Neural cell (in vitro differentiated cells): ENCODE measurements at regions not wholly inside any gene's neighbourhood (a gene's known extent, or its start where the extent isn't known, plus 50 kb on each side); places are given as distances from the start of the nearest gene placed in this dataset.

Experiments
- H2AFZ ChIP-seq: fragments of 200-600, 300-800 bp; sonication (generic), shearing (Covaris generic); 2 replicates; pipeline ENCODE4 v1.6.0; 2014; ENCODE audit warnings: low read depth, mild to moderate bottlenecking, antibody characterized with exemption, low read length, moderate library complexity
- H3F3A ChIP-seq: fragments of 200-600 bp; shearing (Covaris generic); 2 replicates; pipeline ENCODE4 v1.6.1; 2016; ENCODE audit warnings: mild to moderate bottlenecking, moderate library complexity, mixed read lengths, antibody characterized with exemption, low read length; ENCODE audit not compliant: insufficient read depth, poor library complexity, severe bottlenecking
- H3K27ac ChIP-seq: fragments of 200-600, 300-800 bp; sonication (generic), shearing (Covaris generic); 2 replicates; pipeline ENCODE4 v1.5.1; 2014; ENCODE audit warnings: mild to moderate bottlenecking, low read length, moderate library complexity
- H3K27me3 ChIP-seq: fragments of 300-800, 200-600 bp; sonication (generic), shearing (Covaris generic); 2 replicates; pipeline ENCODE4 v1.6.0; 2014; ENCODE audit warnings: mild to moderate bottlenecking, low read depth, low read length, moderate library complexity; ENCODE audit not compliant: insufficient read depth
- H3K36me3 ChIP-seq: fragments of 300-800, 200-600 bp; sonication (generic), shearing (Covaris generic); 2 replicates; pipeline ENCODE4 v1.5.1; 2014; ENCODE audit warnings: mild to moderate bottlenecking, antibody characterized with exemption, low read length, moderate library complexity; ENCODE audit not compliant: insufficient read depth
- H3K4me2 ChIP-seq: fragments of 300-800, 200-600 bp; sonication (generic), shearing (Covaris generic); 2 replicates; pipeline ENCODE4 v1.6.0; 2014; ENCODE audit warnings: mild to moderate bottlenecking, low read length
- H3K4me3 ChIP-seq: fragments of 300-800, 200-600 bp; sonication (generic), shearing (Covaris generic); 2 replicates; pipeline ENCODE4 v1.5.1; 2014; ENCODE audit warnings: mild to moderate bottlenecking, low read length, moderate library complexity
- H3K79me2 ChIP-seq: fragments of 200-600 bp; shearing (Covaris generic); replicated peaks from 2 replicates; pipeline ENCODE4 v1.6.0; 2014; ENCODE audit warnings: mild to moderate bottlenecking, low read length, moderate library complexity; ENCODE audit not compliant: insufficient read depth
- H3K9ac ChIP-seq: fragments of 300-800, 200-600 bp; sonication (generic), shearing (Covaris generic); 2 replicates; pipeline ENCODE4 v1.6.1; 2016; ENCODE audit warnings: mild to moderate bottlenecking, low read length, mixed read lengths
- H3K9me2 ChIP-seq: fragments of 200-600 bp; shearing (Covaris generic); 2 replicates; pipeline ENCODE4 v1.6.1; 2016; ENCODE audit warnings: mild to moderate bottlenecking, low read length, mixed read lengths; ENCODE audit not compliant: insufficient read depth
- H3K9me3 ChIP-seq: fragments of 200-600, 300-800 bp; sonication (generic), shearing (Covaris generic); 2 replicates; pipeline ENCODE4 v1.6.1; 2016; ENCODE audit warnings: mild to moderate bottlenecking, mixed run types, low read length, moderate library complexity, mixed read lengths
- H4K20me1 ChIP-seq: fragments of 200-600 bp; shearing (Covaris generic); 2 replicates; pipeline ENCODE4 v1.6.1; 2016; ENCODE audit warnings: mild to moderate bottlenecking, mixed run types; ENCODE audit not compliant: insufficient read depth
- EP300 ChIP-seq: fragments of 450-650 bp; conservative IDR thresholded peaks from 2 replicates; pipeline ENCODE4 v1.6.1; 2014; ENCODE audit warnings: antibody characterized with exemption, mild to moderate bottlenecking, moderate library complexity; ENCODE audit not compliant: poor library complexity, severe bottlenecking
- EZH2 ChIP-seq: fragments of 200-600, 300-800 bp; shearing (Covaris generic), sonication (generic); IDR thresholded peaks from 2 replicates; pipeline ENCODE4 v1.6.1; 2014; ENCODE audit warnings: antibody characterized with exemption, low read length, borderline replicate concordance, mild to moderate bottlenecking; ENCODE audit not compliant: insufficient read depth, poor library complexity, severe bottlenecking
- MXI1 ChIP-seq: fragments of 450-650 bp; conservative IDR thresholded peaks from 2 replicates; pipeline ENCODE4 v1.6.1; 2014; ENCODE audit warnings: antibody characterized with exemption, mild to moderate bottlenecking; ENCODE audit not compliant: poor library complexity, severe bottlenecking
- POLR2AphosphoS5 ChIP-seq: IDR thresholded peaks from 2 replicates; pipeline ENCODE4 v1.6.1; 2012
- RAD21 ChIP-seq: fragments of 450-650 bp; conservative IDR thresholded peaks from 2 replicates; pipeline ENCODE4 v1.6.1; 2014; ENCODE audit warnings: antibody characterized with exemption, mild to moderate bottlenecking, moderate library complexity
- SMC3 ChIP-seq: fragments of 450-650 bp; conservative IDR thresholded peaks from 2 replicates; pipeline ENCODE4 v1.6.1; 2014; ENCODE audit warnings: antibody characterized with exemption, mild to moderate bottlenecking, moderate library complexity; ENCODE audit not compliant: poor library complexity
- TAF1 ChIP-seq: IDR thresholded peaks from 2 replicates; pipeline ENCODE4 v1.6.1; 2012; ENCODE audit warnings: low read depth
- TF ChIP-seq, protein P1 (sequence below): fragments of 450-650 bp; IDR thresholded peaks from 2 replicates; pipeline ENCODE4 v1.5.1; 2014; ENCODE audit warnings: antibody characterized with exemption, mild to moderate bottlenecking, moderate library complexity; ENCODE audit not compliant: poor library complexity, severe bottlenecking
- TF ChIP-seq, protein P2 (sequence below): IDR thresholded peaks from 2 replicates; pipeline ENCODE4 v1.6.1; 2012; ENCODE audit warnings: borderline replicate concordance

- H2AFZ ChIP-seq: no peak overlapping the region
- TF ChIP-seq, protein P1, sequence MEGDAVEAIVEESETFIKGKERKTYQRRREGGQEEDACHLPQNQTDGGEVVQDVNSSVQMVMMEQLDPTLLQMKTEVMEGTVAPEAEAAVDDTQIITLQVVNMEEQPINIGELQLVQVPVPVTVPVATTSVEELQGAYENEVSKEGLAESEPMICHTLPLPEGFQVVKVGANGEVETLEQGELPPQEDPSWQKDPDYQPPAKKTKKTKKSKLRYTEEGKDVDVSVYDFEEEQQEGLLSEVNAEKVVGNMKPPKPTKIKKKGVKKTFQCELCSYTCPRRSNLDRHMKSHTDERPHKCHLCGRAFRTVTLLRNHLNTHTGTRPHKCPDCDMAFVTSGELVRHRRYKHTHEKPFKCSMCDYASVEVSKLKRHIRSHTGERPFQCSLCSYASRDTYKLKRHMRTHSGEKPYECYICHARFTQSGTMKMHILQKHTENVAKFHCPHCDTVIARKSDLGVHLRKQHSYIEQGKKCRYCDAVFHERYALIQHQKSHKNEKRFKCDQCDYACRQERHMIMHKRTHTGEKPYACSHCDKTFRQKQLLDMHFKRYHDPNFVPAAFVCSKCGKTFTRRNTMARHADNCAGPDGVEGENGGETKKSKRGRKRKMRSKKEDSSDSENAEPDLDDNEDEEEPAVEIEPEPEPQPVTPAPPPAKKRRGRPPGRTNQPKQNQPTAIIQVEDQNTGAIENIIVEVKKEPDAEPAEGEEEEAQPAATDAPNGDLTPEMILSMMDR: no peak
- TF ChIP-seq EZH2: no peak
Measured at GRCh38 chr1:99525331-99525730, 120.6 kb upstream of the PALMD start.

DNA sequence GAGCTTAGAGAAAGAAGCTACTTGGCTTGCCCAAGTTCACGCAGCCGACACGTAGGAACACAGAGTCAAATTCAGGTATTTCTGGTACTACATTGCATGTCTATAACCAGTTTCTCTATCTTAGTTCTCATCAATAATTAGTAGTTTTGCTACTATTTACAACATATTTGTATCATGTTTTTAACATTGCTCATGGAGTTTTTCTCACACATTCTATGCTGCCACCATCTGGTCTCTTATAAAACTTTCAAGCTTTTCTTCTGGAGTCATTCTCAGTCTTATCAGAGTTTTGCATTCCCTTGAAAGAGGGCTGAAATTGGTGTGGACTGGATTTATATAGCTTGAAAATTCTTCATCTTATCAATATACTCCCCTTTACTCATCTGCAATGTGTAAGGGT, 118.8 kb upstream of the PALMD start:
- Histone ChIP-seq H3K4me2 (no peak overlapping the region), H3K36me3 (no peaks in the 10 kb centered on the region), H3F3A (peaks cover 4% of the 10 kb centered on the region), H3K27ac (no peak overlapping the region), H3K9me2 (no peaks in the 10 kb centered on the region), H4K20me1 (no peaks in the 10 kb centered on the region), H3K27me3 (no peaks in the 10 kb centered on the region), H3K9ac (no peak overlapping the region), H2AFZ (no peak overlapping the region), H3K4me3 (no peak overlapping the region), H3K9me3 (no peaks in the 10 kb centered on the region), H3K79me2 (no peaks in the 10 kb centered on the region)
- TF ChIP-seq, protein P1: peak; percentile 74
- TF ChIP-seq RAD21: peak; percentile 76
- TF ChIP-seq MXI1: no peak
- no peak for TF ChIP-seq POLR2AphosphoS5
- TF ChIP-seq TAF1: no peak
- TF ChIP-seq SMC3: peak; percentile 70
- no peak for TF ChIP-seq EP300

More at GRCh38 chr1:99525331-99525730, 120.6 kb upstream of the PALMD start:
- Histone ChIP-seq H4K20me1 (no peaks in the 10 kb centered on the region), H3K36me3 (no peaks in the 10 kb centered on the region), H3K9me2 (no peaks in the 10 kb centered on the region), H3K9me3 (no peaks in the 10 kb centered on the region), H3K4me2 (no peak overlapping the region), H3K9ac (no peak overlapping the region), H3K27ac (no peak overlapping the region), H3F3A (no peaks in the 10 kb centered on the region), H3K79me2 (no peaks in the 10 kb centered on the region), H3K27me3 (no peaks in the 10 kb centered on the region), H3K4me3 (no peak overlapping the region)

GRCh38 chr1:99527545-99527944, 118.4 kb upstream of the PALMD start:
- no peak overlapping the region for H2AFZ ChIP-seq
- H3K4me2 ChIP-seq: no peak overlapping the region
- TF ChIP-seq, protein P1: no peak
- no peak for TF ChIP-seq EZH2
- no peak for TF ChIP-seq MXI1
- TF ChIP-seq TAF1: no peak
- no peak for TF ChIP-seq RAD21
- TF ChIP-seq, protein P2, sequence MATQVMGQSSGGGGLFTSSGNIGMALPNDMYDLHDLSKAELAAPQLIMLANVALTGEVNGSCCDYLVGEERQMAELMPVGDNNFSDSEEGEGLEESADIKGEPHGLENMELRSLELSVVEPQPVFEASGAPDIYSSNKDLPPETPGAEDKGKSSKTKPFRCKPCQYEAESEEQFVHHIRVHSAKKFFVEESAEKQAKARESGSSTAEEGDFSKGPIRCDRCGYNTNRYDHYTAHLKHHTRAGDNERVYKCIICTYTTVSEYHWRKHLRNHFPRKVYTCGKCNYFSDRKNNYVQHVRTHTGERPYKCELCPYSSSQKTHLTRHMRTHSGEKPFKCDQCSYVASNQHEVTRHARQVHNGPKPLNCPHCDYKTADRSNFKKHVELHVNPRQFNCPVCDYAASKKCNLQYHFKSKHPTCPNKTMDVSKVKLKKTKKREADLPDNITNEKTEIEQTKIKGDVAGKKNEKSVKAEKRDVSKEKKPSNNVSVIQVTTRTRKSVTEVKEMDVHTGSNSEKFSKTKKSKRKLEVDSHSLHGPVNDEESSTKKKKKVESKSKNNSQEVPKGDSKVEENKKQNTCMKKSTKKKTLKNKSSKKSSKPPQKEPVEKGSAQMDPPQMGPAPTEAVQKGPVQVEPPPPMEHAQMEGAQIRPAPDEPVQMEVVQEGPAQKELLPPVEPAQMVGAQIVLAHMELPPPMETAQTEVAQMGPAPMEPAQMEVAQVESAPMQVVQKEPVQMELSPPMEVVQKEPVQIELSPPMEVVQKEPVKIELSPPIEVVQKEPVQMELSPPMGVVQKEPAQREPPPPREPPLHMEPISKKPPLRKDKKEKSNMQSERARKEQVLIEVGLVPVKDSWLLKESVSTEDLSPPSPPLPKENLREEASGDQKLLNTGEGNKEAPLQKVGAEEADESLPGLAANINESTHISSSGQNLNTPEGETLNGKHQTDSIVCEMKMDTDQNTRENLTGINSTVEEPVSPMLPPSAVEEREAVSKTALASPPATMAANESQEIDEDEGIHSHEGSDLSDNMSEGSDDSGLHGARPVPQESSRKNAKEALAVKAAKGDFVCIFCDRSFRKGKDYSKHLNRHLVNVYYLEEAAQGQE: no peak
- TF ChIP-seq EP300: no peak
- no peak for TF ChIP-seq POLR2AphosphoS5
- no peaks in the 10 kb centered on the region for H4K20me1 ChIP-seq
- H3F3A ChIP-seq: peaks cover 5% of the 10 kb centered on the region
- H3K4me3 ChIP-seq: no peak overlapping the region
- H3K27ac ChIP-seq: no peak overlapping the region
- no peaks in the 10 kb centered on the region for H3K9me2 ChIP-seq
- no peaks in the 10 kb centered on the region for H3K36me3 ChIP-seq
- H3K79me2 ChIP-seq: no peaks in the 10 kb centered on the region
- H3K27me3 ChIP-seq: no peaks in the 10 kb centered on the region
- no peak overlapping the region for H3K9ac ChIP-seq
- no peaks in the 10 kb centered on the region for H3K9me3 ChIP-seq
